ENCODE measurements at regions not wholly inside any gene's neighbourhood (a gene's known extent, or its start where the extent isn't known, plus 50 kb on each side); places are given as distances from the start of the nearest gene placed in this dataset.

- TF ChIP-seq CTCF (IDR thresholded peaks at IDR 0.05), result no peak
- no peak for TF ChIP-seq POLR2A (IDR thresholded peaks at IDR 0.05)
Observed at GRCh38 chrX:124680287-124680686, 333.9 kb downstream of the SH2D1A start.

Measured in heart left ventricle (tissue), 13 donors.